ENCODE measurements at regions not wholly inside any gene's neighbourhood (a gene's known extent, or its start where the extent isn't known, plus 50 kb on each side); places are given as distances from the start of the nearest gene placed in this dataset.
"Not testable (repeated sequence)": the region's sequence is repeated elsewhere in the genome, so short reads cannot be mapped to it uniquely, and the experiment has no call there.

- no peak overlapping the region for H3K27ac ChIP-seq
- TF ChIP-seq CTCF (IDR thresholded peaks at IDR 0.05) = no peak
- no peak for TF ChIP-seq ZFX (IDR thresholded peaks at IDR 0.05; ENCODE audit: borderline replicate concordance)
Measured at GRCh38 chr13:24615911-24616472, 64.2 kb upstream of the ATP12A start.

DNA sequence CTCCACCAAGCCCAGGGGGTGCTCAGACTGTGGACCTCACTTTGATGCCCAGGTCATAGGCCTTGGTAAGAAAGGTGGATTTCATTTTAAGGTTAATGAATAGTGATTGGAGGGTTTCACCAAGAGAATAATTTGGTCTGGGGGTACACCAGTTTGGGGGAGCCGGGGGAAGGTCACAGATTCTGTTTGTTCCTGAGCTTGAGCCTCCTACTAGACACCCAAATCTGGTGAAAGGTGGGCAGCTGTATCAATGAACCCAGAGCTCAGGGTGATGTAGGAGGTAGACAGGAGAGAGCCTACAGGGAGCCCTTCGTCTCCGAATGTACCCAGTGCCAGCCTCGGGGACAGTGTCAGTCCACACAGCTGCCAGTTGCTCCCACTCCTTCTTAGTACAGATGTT lies 63.7 kb upstream of the ATP12A start:
- no peak for TF ChIP-seq ZFX (IDR thresholded peaks at IDR 0.05; ENCODE audit: borderline replicate concordance)
- no peak for TF ChIP-seq CTCF (IDR thresholded peaks at IDR 0.05)
- H3K27ac ChIP-seq = no peak overlapping the region

DNA sequence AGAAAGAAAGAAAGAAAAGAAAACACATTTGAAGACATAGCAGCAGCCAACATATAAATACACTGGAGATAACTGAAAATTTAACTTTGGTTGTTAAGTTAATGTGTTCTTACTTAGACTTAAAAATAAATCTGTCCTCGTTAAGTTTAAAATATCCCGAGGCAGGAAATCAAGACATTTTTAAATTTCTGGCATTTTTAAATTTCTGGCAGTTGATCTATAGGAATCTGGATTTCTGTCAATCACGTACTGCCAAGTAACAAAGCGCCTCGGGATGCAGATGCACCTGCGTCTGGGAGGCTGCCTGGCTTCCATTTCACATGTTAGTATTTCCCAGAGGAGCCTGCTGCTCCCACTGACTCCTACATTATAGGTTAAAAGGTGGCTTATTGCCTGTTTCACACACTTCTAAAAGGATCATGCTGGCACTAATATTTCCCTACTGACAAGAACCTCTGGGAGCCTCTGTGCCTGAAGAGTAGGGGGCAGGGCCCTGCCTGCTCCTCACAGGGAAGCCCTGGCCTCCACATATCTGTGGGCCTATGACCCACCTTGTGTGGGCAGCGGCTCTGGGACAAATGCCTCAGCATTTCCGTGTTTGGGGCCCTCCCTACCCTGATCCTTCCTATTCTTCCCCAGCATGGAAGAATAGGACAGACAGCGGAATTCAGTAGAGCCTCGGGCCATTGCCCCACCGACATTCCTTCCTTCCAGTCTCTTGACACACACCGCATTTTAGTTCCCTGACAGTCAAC lies 62.8 kb upstream of the ATP12A start:
- TF ChIP-seq ZFX (IDR thresholded peaks at IDR 0.05; ENCODE audit: borderline replicate concordance) (no peak), CTCF (IDR thresholded peaks at IDR 0.05) (no peak)
- no peak overlapping the region for H3K27ac ChIP-seq

DNA sequence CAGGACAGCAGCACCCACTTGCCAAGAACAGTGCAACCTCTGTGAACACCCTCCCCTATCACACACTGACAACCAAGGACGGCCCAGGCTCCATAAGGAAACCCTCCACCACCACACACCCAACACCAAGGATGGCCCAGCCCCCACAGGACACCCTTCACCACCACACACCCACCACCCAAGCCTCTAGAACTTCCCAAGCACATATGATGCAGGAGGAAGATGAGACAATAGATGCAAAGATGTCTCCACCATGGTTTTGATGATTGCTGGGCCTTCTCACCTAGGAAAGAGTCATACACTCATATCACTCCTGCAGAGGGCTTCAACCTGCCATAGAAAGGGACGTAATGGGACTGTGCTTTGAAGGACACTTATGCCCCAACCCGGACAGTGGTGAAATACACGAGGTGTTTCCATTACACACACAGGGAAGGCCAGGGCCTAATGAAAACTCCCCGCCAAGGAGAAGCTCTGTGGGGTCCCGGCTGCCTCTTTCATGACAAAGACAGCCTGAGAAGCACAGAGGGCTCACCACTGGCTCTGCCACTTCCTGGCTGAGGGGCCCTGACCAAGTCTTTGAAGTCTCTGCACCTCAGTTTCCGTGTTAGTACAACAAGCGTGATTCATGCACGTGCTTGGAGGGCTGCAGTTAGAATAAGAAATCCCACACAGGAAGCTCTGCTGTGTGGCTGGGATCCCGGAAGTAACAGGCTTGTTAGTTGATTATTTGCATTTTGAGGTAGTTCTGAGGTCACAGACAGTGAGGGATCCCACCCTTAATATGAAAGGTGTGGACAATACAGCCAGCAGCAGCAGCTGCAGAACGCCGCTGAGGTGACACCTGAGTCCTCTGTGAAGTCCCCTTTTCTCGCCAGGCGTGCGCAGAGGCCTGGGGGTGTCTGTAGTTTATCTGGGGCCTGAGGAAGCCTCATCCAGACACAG lies 61.9 kb upstream of the ATP12A start:
- no peak overlapping the region for H3K27ac ChIP-seq
- TF ChIP-seq ZFX (IDR thresholded peaks at IDR 0.05; ENCODE audit: borderline replicate concordance) = no peak
- TF ChIP-seq CTCF (IDR thresholded peaks at IDR 0.05) = no peak

DNA sequence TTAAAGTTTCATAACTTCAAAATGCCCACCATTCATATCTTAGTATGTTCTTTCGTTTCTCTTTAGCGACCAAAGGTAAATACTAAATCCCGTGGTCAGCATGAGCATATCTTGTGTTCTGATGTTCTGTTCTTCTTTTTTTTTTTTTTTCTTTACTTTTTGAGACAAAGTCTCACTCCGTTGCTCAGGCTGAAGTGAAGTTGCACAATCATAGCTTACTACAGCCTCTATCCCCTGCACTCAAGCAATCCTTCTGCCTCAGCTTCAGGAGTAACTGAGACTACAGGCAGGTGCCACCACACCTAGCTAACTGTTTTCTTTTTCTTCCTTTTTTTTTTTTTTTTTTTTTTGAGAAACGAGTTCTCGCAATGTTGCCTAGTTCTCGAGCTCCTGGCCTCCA lies 60.9 kb upstream of the ATP12A start:
- no peak for TF ChIP-seq CTCF (IDR thresholded peaks at IDR 0.05)
- TF ChIP-seq ZFX (IDR thresholded peaks at IDR 0.05; ENCODE audit: borderline replicate concordance) = no peak
- no peak overlapping the region for H3K27ac ChIP-seq

DNA sequence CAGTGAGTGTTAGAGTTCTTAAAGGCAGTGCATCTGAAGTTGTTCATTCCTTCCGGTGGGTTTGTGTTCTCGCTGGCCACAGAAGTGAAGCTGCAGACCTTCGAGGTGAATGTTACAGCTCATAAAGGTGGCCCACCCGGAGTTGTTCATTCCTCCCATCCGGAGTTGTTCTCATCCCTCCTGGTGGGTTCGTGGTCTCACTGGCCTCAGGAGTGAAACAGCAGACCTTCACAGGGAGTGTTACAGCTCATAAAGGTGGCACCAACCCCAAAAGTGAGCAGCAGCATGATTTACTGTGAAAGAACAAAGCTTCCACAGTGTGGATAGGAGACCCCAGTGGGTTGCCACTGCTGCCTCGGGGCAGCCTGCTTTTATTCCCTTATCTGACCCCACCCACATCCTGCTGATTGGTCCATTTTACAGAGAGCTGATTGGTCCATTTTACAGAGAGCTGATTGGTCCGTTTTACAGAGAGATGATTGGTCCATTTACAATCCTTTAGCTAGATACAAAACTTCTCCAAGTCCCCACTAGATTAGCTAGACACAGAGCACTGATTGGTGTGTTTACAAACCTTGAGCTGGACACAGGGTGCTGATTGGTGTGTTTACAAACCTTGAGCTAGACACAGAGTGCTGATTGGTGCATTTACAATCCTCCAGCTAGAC lies 57.6 kb upstream of the ATP12A start:
- H3K27ac ChIP-seq = not testable (repeated sequence)

- TF ChIP-seq ZFX (IDR thresholded peaks at IDR 0.05; ENCODE audit: borderline replicate concordance) (no peak), CTCF (IDR thresholded peaks at IDR 0.05) (no peak)
- no peak overlapping the region for H3K27ac ChIP-seq
Measured at GRCh38 chr13:24623149-24623665, 57.0 kb upstream of the ATP12A start.

Measured in 22Rv1 (cell line).